Fibroblast of peridontal ligament (primary cell): ENCODE measurements at regions not wholly inside any gene's neighbourhood (a gene's known extent, or its start where the extent isn't known, plus 50 kb on each side); places are given as distances from the start of the nearest gene placed in this dataset.
"Not testable (repeated sequence)": the region's sequence is repeated elsewhere in the genome, so short reads cannot be mapped to it uniquely, and the experiment has no call there.

Experiments used
- DNase-seq: peaks from one replicate; pipeline ENCODE4 v3.0.0-alpha.2; 2010; ENCODE audit errors: extremely low read depth

DNA sequence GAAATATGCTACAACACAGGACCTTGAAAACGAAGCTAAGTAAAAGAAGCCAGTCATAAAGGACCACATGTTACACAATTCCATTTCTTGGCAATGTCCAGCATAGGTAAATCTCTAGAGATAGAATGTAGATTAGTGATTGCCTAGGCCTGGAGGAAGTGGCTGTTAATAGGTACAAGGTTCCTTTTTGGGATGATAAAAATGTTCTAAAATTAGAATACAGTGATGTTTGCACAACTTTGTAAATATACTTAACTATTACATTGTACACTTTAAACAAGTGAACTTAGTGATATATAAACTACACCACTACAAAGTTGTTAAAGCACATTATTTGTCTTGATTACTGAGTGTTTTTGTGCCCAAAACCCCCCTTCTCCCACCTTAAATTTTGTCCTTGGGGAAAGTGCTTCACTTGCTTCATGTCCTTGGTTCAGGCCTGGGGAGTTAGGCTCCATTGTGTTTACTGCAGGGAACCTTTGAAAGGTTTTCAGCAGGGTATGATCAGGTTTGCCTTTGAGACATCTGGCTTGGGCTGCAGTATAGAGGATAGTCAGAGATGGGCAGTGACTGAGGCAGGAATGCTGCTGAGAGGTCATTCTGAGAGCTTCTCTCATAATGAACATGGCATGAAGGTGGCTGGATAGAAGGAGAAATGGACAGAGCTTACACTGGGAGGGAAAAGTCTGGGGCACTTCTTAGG lies 1052.6 kb downstream of the REEP3 start:
- DNase-seq, result no peak

DNA sequence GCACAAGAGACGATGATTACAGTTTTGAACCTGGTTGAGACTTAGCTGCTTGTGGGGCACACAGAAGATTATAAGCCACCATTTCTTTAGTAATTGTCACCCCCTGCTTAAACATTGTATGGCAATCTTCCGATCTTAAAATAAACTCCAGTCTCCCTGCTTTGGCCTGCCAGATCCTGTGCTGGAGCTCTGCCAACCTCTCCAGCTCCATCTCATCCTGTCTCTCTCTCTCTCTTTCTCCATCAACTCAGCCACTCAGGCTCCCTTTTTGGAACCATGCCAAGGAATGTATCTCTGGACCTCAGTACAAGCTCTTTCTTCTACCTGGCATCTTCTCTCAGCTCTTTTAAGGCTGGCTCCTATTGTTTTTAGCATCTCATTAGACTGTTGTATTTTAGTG lies 1053.2 kb downstream of the REEP3 start:
- DNase-seq, result no peak

DNA sequence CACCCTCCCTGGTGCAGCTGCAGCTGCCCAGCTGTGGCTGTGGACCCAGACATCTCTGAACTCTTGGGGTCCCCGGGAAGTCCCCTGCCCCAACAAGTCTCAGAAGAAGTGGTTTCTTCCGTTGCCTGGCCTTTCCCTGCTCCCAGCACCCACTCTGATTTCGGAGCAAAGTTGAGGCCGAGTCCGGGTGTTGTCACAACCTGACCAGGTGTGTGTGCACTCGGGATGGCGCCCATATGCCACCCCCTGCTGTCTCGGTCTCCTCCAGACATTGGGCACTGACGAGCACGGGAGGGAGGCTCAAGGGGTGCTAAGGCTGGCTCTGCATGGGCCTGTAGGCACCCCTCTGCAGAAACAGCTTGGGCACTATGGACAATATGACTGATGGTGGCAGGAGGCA lies 1055.3 kb downstream of the REEP3 start:
- DNase-seq, result no peak

DNA sequence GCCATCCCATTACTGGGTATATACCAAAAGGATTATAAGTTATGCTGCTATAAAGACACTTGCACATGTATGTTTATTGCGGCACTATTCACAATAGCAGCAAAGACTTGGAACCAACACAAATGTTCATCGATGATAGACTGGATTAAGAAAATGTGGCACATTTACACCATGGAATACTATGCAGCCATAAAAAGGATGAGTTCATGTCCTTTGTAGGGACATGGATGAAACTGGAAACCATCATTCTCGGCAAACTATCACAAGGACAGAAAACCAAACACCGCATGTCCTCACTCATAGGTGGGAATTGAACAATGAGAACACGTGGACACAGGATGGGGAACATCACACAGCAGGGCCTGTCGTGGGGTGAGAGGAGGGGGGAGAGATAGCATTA lies 1057.6 kb downstream of the REEP3 start:
- not testable (repeated sequence) for DNase-seq

DNA sequence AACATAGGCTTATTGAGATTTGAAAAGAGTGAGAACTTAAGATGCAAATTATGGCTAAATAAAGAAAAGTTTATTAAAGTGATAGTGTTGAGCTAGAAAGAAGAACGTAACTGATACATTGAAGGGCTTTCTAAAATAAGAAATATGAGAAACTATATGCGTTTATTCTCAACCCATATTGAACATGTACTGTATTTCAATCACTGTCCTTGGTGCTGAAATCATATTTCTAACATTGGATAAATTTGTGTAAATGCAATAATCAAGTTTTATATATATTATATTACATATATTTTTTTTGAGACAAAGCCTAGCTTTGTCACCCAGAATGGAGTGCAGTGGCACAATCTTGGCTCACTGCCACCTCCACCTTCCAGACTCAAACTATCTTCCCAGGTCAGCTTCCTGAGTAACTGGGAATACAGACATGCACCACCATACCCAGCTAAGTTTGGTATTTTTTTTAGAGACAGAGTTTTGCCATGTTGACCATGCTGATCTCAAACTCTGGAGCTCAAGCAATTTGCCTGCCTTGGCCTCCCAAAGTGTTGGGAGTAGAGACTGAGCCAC lies 1065.8 kb downstream of the REEP3 start:
- DNase-seq, result peak; percentile 2

DNA sequence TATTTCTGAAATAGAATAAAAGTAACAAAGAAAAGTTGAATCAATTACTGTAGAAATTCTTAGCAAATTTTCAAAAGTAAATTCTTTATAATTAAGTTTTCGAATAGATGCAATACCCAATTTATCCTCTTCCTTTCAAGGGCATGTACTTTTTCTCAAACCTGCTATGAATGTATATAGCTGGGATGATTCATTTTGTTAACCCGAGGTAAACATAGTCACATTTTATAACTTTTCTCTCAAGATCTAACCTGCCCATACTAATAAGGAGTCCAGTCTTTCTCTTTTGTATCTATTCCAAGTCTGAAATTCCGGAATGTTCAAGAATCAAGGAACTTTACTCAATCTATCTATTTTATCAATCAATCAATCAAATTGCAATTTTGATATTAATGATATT lies 1072.9 kb downstream of the REEP3 start:
- no peak for DNase-seq

DNA sequence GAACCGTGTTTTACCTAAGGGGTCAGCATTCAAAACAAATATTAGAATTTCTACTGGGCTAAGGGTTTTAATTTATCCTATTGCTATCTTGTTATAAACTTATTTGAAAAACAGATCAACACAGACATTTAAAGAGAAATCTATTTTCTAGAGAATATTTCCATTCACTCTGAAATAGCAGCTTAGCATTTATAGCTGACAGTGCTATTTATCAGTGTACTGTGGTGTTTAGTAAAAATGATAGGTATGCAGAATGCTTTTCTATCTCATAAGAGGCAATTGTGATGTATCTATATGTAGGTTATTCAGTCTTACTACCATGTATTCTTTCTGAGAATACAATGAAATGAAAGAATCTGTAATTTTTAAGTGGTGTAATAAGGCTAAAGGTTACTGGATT lies 1077.4 kb downstream of the REEP3 start:
- DNase-seq, result no peak

DNA sequence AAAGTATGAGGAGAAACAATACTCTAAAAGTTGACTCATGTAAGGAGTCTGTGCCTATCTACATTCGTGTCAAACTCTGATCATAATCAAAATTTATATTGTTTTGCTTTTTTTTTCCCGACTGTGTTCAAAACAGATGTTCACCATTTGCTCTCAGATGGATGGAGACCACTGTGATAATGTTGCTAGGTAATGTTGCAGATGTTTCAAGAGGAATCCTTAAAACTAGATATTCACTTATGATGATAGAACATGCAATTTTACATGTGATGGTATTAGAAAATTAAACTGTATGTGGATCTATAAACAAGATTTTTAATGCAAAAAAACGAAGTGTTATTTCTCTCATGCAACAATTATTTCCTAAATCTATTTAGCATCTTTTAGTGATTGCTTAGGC lies 1080.1 kb downstream of the REEP3 start:
- DNase-seq, result no peak

DNA sequence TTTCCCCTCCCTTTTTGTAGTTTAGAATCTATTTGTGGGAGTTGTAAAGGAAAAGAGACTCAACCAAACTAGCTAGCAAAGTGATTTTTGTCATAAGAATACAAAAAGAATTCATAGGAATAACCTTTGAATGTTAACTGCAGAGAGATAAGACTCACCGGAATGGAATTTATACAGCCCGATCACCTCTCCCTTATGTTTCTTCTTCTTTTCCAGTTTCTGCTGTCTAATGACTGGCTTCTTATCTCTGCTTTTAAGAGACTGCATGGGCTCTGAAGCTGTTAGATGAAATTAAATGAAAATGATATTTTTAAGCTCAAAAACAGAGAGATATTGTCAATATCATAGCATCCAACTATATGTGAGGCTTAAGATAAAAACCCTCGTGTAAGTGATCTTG lies 1095.9 kb downstream of the REEP3 start:
- DNase-seq, result no peak

DNA sequence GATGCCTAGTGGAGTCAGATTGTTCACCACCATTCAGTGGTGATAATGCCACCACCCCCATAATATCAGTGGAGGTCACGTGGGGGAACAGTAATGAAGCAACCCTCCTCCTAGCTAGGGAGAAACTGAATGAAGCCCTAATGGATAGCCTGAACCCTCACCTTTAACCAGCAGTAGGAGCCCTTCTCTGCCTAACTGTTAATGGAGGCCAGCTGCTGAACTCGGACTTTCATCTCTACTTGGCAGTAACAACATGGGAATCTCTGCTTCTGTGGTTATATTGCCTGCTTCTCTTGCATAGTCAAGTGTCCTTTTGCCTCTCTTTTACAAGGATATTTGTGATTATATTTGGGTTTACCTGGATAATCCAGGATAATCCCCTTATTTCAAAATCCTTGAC lies 1097.9 kb downstream of the REEP3 start:
- no peak for DNase-seq

DNA sequence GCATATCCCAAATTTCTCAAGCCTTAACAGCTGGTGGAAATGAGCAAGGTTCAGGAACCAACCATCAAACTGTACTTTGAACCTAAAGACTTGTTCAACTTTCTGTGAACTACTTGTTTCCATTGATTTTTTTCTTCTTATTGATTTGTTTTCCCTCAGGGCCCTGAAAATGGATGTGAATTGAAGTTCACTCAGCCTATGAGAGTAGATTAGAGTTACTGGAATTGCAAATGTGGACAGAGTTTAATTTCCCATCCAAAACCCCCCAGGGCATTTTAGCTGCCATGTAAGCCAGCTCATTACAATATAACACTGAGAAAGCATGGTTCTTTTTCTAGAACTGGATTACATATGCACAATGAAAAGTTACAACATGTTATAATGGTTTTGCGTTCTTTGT lies 1105.7 kb downstream of the REEP3 start:
- DNase-seq, result no peak

DNA sequence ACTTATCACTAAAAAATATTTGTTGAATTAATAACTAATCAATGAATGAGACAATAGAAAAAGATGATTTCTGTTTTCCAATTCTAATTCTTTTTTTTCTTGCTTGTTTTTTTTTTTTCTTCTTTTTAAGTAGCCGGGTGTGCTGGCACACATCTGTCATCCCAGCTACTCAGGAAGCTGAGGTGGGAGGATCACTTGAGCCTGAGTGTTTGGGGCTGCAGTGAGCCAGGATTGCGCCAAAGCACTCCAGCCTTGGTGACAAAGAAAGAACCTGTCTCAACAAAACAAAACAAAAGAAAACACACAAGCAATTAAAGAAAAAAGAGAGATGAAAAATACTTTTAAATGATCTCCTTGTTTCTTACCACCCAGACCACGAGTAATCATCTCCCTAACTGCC lies 1109.3 kb downstream of the REEP3 start:
- DNase-seq, result no peak

DNA sequence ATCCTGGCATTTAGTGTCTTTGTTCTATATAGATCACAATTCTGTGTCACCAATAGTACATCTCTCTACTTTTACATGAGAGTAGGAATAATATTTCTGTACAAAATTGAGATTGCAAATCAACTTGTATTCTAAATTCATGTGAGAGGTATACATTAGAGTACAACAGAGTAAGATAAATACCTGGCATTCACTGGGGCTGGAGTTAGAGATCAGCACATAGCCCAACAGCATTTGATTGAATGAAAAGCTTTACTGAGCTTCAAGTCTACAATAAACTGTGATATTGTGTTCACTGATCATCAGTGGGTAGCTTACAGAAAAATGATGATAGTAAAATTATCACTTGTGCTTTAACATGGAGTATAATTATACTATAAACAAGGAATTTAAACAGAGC lies 1114.7 kb downstream of the REEP3 start:
- no peak for DNase-seq

DNA sequence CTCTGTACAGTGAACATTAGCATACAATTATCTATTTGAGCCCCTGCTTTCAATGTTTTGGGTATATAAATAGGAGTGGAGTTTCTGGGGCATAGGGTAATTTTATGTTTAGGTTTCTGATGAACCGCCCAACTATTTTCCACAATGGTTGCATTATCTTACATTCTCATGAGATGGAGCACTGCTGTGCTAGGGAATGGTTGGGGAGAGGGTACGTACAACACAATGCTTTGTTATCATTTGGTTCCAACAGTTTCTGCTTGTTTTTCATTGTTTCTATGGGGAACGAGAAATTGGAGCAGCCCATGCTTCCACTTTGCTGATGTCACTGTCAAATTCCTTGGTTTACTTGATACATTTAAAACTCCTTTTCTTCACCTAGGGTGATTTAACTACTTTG lies 1115.3 kb downstream of the REEP3 start:
- DNase-seq, result no peak

DNA sequence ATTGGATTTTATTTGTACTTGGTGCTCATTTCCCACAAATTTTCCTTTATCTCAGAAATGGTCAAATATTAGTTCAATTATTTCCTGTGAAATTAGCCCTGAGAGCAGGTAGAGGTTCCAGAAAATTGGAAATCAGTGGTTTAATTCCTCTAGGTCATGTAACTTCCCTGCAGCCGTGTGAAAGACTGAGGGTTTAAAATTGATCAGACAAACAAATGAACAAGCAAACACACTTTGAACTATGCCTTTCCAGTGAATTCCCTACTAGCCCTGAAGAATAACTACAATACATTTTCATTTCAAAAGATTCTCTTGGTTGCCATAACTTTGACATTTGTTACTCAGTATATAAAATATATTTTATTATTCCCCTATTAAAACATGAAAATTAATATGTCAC lies 1116.7 kb downstream of the REEP3 start:
- no peak for DNase-seq

DNA sequence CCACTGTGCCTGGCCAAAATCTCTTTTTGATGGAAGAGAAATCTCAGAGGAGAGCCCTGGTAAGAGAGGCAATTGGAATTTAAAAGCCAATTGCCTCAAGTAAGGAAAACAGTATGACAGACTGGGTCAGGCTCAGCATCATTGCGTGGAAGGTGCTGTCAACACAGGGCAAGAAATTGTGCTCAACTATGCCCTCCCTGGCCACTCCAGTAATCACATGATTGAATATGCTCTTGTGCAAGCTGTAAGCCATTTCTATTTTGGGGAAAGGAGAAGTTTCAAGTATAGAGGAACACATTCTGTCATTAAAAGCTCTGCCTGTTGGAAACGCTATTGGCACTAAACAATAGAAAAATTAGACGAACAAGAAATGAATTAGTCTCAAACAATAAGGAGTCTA lies 1127.7 kb downstream of the REEP3 start:
- no peak for DNase-seq

DNA sequence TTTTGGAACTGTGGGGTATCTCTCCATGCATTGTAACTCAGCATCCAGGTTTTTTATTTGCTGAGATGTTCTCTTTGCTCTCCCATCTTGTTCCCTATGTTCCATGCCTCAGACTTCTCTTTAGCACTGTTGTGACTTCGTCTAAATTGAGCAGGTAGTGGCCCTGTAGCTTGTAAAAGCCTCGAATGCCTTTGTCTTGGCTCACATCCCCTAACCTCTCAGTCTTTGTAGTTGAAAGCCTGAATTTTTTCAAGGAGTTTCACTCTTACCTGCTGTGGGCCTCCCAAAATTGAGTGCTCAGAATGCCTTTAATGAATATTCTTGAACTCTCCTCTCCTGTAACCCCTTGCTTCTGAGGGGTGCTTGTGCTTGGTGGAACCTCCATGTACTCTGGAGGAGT lies 1137.3 kb downstream of the REEP3 start:
- no peak for DNase-seq

DNA sequence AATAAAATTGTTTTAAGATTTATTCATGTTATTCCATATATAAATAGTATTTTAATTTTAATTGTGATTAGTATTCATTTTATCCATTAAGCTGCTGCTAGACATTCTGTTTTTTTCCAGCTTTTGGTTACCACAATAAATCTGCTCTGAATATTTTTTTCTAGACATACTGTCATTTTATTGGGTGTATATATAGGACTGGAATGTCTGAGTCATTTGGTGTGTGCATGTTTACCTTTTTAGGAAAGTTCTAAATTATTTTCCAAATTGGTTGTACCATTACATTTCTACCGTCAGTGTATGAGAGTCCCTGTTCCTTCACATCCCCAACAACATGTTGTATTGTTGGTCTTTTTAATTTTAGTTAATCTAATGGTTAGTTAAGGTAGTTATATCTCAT lies 1138.1 kb downstream of the REEP3 start:
- DNase-seq, result no peak

DNA sequence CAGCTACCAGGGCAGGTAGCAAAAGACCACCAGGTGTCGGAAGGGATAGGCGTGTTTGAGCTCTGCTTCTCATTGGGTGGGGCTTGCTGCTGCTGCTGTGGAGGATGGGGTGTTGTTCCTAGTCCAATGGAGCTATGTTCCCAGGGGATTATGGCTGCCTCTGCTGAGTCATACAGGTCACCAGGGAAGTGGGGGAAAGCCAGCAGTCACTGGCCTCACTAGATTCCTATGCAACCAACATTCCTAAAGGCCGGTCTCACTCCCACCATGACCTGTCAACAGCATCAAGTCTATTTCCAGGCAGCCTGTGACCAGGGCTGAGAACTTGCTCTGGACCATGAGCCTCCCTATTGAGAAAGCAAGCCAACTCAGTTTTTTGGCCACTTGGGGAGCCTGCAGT lies 1160.8 kb downstream of the REEP3 start:
- DNase-seq, result no peak

DNA sequence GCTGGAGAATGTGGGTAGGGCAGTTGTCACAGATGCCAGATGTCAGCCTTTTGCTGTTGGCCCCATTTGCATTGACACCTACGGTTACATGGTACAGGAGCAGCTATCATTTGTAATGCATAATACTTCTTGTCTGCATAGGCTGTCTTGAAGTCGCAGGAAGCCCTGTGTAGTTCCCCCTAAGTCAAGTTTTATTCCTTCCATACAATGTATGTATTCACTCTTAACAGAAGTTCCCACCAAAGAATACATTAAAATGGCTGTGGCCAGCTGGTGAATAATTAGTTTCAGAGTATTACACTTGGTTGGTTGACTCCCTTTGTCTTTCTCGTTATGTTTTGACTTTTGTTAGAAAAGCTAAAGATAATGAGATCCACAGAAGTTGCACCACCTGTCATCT lies 1169.0 kb downstream of the REEP3 start:
- DNase-seq, result no peak

DNA sequence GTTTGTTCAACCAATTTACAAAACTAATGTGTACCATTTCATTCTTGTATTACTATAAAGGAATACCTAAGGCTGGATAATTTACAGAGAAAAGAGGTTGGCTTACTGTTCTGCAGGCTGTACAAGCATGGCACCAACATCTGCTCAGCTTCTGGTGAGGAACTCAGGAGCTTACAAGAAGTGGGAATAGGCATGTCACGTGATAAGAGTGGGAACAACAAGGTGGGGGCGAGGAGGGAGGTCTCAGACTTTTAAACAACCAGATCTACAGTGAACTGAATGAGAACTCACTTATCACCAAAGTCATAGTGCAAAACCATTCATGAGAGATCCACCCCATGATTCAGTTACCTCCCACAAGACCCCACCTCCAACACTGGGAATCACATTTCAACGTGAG lies 1178.0 kb downstream of the REEP3 start:
- no peak for DNase-seq

DNA sequence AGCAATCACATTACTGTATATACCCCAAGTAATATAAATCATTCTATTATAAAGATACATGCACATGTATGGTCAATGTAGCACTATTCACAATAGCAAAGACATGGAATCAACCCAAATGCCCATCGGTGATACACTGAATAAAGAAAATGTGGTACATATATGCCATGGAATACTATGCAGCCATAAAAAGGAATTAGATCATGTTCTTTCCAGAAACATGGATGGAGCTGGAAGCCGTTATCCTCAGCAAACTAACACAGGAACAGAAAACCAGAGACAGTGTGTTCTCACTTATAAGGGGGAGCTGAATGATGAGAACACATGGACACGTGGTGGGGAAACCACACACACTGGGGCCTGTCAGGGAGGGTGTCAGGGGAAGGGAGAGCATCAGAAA lies 1180.9 kb downstream of the REEP3 start:
- DNase-seq, result not testable (repeated sequence)

DNA sequence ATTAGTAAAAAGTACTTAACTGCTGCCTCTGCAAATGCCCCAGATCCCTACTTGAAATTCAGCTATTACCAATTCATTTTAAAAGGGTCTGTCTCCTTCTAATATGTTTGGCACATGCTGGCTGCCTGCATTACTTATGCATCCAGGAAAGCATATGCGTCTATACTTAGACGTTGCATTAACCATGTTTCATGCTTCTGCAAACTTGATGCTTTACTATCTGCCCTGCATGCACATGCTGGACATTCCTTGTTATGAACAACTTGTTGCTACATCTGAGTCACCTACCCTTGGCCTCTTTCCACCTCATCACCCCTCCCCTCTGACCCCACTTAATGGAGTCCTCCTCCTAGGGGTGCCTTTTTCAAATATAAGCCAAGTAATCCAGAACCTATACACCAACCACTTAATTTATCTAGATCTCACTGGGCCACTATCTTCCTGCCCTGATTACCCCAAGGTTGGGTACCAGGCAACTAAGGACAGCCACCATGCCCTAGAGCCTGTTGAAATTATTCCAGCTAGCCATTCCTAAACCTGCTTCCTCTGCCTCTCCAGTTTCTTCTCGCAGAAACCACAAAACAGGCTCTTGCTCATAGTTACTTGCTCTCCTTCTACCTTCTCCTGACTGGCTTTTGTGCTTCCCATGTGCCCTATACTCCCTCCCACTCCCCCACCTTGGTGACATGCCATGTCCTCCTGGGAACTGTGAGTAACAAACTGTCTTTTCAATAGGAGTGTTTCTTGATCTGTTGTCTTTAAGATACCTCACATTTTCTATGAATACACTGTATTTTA lies 1187.9 kb downstream of the REEP3 start:
- no peak for DNase-seq
